ENCODE measurements at regions not wholly inside any gene's neighbourhood (a gene's known extent, or its start where the extent isn't known, plus 50 kb on each side); places are given as distances from the start of the nearest gene placed in this dataset.
"Not testable (repeated sequence)": the region's sequence is repeated elsewhere in the genome, so short reads cannot be mapped to it uniquely, and the experiment has no call there.

DNA sequence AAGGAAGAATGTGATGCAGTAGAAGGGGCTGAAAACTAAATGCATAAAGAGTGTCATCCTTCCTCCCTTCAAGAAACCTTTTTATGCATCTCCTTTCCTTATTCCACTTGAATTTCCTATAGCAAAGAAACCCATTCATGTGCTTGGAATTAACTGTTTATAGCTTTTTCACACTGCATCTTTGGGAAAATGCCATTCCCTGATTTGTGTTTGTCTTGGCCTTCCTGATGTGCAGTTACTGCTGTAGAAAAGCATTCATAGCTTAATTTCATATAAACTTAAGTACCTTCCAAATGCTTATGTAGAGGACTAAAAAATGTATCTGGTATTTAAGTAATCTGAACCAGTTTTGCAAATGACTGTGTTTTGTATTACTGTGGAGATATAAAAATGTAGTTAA is 61.8 kb downstream of the SDR9C7 start:
- in situ Hi-C loops (cut with MboI; ENCODE audit: low sequenced_read_pairs): no loop called here

DNA sequence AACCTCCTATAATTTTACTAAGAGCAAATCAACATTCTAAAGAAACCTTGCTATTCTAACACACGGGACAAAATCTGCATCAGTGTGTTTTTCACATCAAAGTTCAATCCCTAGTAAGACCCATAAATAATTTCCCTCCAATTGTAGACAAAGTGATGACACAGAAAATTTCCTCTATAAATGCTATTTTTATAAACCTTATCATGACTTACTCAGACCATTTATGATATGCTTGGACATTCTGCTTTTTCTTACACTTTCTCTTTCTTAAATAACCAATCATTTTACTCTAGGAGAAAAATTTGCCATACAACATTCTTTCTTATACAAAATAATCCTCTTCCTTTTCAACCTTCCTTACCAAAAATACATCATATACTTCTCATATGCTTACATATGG is 67.0 kb downstream of the SDR9C7 start:
- in situ Hi-C loops (cut with MboI; ENCODE audit: low sequenced_read_pairs): no loop called here

DNA sequence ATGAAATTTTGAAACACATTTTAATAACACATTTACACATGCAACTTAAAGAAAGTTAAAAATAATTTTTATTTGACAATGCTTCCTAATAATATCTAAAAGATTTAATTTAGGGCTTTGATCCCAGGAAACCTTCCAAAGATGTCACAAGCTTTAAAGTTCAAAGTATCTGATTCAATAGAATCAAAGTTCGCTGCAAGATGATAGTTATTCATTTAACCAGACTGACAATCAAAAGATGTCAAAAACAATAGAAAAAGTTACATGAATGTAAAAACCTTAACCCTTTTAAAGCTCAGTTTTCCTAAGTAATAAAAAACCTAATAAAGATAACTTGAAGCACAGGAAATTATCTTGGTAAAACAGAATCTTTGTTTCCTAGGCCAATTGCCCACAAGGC is 67.7 kb downstream of the SDR9C7 start:
- in situ Hi-C loops (cut with MboI; ENCODE audit: low sequenced_read_pairs): no loop called here

DNA sequence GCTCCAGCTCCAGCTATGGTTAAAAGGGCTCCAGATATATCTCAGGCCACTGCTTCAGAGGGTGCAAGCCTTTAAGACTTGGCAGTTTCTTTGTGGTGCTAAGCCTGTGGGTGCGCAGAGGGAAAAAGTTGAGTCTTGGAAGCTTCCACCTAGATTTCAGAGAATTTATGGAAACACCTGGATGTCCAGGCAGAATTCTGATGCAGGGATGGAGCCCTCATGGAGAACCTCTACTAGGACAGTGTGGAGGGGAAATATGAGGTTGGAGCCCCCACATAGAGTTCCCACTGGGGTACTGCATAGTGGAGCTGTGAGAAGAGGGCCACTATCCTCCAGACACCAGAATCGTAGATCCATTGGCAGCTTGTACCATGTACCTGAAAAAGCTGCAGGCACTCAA is 69.9 kb downstream of the SDR9C7 start:
- in situ Hi-C loops (cut with MboI; ENCODE audit: low sequenced_read_pairs): no loop called here

DNA sequence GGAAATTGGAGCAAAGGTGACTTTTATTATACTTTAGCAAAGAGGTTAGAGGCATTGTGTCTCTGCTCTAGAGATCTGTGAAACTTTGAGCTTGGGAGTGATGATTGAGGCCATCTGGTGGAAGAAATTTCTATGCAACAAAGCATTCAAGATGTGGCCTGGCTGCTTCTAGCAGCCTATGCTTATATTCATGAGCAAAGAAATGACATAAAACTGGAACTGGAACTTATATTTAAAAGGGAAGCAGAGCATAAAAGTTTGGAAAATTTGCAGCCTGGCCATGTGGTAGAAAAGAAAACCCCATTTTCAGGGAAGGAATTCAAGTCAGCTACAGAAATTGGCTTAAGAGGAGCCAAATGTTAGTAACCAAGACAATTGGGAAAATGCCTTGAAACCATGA is 70.4 kb downstream of the SDR9C7 start:
- in situ Hi-C loops (cut with MboI; ENCODE audit: low sequenced_read_pairs): no loop called here

DNA sequence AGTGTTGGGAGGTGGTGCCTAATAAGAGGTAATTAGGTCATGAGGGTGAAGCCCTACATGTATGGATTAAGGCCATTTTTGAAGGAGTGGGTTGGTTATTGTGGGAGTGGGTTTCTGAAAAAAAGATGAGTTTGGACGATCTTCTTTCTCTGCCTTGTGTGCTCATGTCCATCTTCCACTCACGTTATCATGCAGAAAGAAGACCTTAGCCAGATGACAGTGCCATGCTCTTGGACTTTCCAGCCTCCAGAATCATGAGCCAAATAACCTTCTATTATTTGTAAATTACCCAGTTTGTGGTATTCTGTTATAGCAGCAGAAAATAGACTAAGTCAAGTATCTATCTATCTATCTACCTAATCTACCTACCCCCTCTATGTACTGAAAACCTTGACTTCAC is 71.9 kb downstream of the SDR9C7 start:
- in situ Hi-C loops (cut with MboI; ENCODE audit: low sequenced_read_pairs): no loop called here

DNA sequence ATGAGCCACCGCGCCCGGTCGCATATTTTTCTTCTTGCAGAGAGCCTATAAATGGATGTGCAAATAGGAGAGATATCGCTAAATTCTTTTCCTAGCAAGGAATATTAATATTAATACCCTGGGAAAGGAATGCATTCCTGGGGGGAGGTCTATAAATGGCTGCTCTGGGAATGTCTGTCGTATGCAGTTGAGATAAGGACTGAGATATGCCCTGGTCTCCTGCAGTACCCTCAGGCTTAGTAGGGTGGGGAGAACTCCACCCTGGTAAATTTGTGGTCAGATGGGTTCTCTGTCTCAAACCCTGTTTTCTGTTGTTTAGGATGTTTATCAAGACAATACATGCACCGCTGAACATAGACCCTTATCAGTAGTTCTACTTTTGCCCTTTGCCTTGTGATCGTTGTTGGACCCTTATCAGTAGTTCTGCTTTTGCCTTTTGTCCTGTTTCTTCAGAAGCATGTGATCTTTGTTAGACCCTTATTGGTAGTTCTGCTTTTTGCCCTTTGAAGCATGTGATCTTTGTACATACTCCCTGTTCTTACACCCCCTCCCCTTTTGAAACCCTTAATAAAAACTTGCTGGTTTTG is 80.7 kb downstream of the SDR9C7 start:
- in situ Hi-C loops (cut with MboI; ENCODE audit: low sequenced_read_pairs): not testable (repeated sequence)

DNA sequence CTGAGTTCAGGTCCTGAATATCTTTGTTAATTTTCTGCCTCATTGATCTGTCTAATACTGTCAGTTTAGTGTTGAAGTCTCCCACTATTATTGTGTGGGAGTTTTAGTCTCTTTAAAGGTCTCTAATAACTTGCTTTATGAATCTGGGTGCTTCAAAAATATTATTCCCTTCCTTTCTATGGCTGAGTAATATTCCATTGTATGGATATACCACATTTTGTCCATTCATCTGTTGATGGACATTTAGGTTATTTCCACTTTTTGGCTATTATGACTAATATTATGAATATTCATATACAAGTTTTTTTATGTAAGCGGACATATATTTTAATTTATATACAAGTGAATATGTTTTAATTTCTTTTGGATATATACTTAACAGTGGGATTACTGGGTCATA is 82.7 kb downstream of the SDR9C7 start:
- in situ Hi-C loops (cut with MboI; ENCODE audit: low sequenced_read_pairs): no loop called here

DNA sequence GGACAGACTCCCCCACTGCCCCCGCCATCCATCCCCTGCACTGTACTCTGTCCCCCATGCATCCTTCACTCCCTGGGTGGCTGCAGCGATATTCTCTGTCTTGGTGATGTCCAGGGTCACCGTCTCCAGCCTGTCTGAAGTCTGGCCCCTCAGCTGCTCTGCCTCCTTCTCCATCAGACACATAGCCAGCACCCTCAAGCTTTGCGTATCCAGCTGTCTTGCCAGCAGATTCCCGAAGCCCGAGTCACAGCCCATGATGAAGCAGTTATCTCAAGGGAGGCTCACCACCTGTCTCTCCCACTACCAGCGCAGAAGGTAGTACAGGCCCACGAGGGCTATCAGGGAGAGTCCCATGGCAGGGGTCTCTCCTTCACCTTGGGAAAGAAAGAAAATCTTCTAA is 77.8 kb downstream of the HSD17B6 start:
- in situ Hi-C loops (cut with MboI; ENCODE audit: low sequenced_read_pairs): loop anchor here (25.0 kb wide), 1 partner anchor 146 kb away; a partner anchor contains a TSS

DNA sequence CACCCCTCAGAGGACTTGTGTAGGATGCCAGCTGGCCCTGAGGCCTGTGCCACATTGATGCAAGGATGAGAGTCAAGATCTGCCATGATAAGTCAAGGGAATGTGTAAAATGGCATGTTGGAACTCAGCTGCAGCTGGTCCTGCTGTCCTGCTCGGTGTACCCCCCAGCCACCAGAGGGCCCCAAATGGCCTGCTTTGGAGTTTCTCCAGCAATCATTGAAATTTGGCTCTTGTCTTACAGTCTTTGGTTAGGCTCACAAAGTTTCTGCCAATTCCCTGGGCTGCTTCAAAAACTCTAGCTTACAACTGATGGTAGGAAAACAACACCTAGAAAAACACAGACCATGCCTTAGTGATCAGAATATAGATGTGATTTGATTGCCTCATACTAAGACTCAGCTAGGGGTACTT is 76.8 kb downstream of the HSD17B6 start:
- in situ Hi-C loops (cut with MboI; ENCODE audit: low sequenced_read_pairs): loop anchor here (25.0 kb wide), 1 partner anchor 147 kb away; a partner anchor contains a TSS

DNA sequence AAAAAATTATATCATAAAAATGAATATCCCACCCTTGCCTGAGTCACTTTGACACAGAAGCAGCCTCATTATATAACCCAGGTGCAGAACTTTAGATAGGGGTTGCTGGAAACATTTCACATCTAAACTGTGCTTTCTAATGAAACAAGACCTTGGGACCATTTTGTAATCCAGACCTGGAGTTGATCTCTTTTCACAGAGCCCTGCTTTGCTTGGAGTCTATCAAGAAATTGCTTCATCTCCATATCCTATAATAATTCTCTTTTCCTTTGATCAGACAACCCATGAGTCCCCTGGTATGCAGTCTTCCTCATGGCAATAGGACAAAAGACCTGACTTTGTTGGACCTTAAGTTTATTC is 76.3 kb downstream of the HSD17B6 start:
- in situ Hi-C loops (cut with MboI; ENCODE audit: low sequenced_read_pairs): loop anchor here (25.0 kb wide), 1 partner anchor 148 kb away; a partner anchor contains a TSS

DNA sequence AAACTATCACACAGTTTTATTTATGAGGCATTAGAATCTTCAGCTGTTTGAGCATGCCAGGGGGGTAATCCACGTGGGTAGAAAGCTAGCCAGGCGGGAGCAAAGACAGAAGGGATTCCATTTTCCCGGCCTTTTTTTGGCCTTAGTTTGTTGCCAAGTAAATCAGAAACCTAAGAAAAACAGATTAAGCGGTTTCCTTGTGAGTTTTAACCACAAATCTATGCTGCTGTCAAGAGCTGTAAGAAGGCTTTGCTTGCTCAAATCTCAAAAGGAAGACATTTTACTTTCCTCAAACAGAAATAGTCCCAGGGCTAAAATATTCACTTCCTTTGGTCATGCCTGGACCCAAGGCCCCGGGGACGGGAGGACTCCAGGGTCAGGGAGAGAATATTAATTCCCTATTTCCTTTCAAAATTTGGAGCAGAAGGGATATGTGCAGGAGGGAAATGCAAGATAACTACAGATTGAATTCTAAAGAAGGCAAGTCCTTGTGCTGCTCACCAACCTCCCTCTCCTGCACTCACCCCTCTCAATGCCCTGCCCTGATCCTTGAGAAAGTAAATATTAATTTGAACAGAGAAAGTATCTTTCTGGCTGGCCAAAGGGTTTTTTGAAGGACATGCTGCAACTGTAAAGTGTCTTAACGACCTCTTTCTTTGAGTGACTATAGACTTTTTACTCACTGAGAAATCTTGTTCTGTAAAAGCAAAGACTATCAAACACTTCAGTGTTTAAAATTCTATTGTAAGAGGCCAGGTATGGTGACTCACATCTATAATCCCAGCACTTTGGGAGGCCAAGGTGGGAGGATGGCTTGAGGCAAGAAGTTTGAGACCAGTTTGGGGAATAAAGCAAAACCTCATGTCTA is 75.7 kb downstream of the HSD17B6 start:
- in situ Hi-C loops (cut with MboI; ENCODE audit: low sequenced_read_pairs): loop anchor here (25.0 kb wide), 1 partner anchor 148 kb away; a partner anchor contains a TSS

Data from HL-60/S4 treated with retinoic acid at 250 ng/mL for 4 days and 3 days (cell line).